Endothelial cell of umbilical vein (primary cell): ENCODE measurements at regions not wholly inside any gene's neighbourhood (a gene's known extent, or its start where the extent isn't known, plus 50 kb on each side); places are given as distances from the start of the nearest gene placed in this dataset.

Experiments used
- CTCF ChIP-seq, 2 donors: IDR thresholded peaks; 1 replicate in 1 of 2; 2 replicates in 1 of 2; pipeline ENCODE4 v1.5.1; 2011; ENCODE audit warnings: low read length in 2 of 2, mild to moderate bottlenecking in 2 of 2, moderate library complexity in 2 of 2, control low read depth in 1 of 2, inconsistent platforms in 1 of 2, low read depth in 1 of 2; ENCODE audit not compliant: insufficient read depth in 1 of 2; ENCODE audit errors: extremely low read depth in 1 of 2
- EZH2 ChIP-seq: IDR thresholded peaks from 2 replicates; pipeline ENCODE4 v1.6.1; 2012; ENCODE audit warnings: borderline replicate concordance, low read depth, mild to moderate bottlenecking, moderate library complexity, low read length, inconsistent platforms; ENCODE audit not compliant: severe bottlenecking
- GATA2 ChIP-seq: IDR thresholded peaks from 2 replicates; pipeline ENCODE4 v1.7.0; 2011; ENCODE audit warnings: low read depth, mild to moderate bottlenecking, moderate library complexity, mixed read lengths, low read length; ENCODE audit not compliant: insufficient read length, insufficient read depth
- JUN ChIP-seq: IDR thresholded peaks from 2 replicates; pipeline ENCODE4 v1.6.1; 2011; ENCODE audit warnings: borderline replicate concordance, low read depth; ENCODE audit not compliant: insufficient read length, insufficient read depth
- MAX ChIP-seq: IDR thresholded peaks from 2 replicates; pipeline ENCODE4 v1.6.1; 2011; ENCODE audit not compliant: insufficient read depth, insufficient read length
- MYC ChIP-seq: IDR thresholded peaks from one replicate; pipeline ENCODE4 v1.6.1; 2011; ENCODE audit warnings: mild to moderate bottlenecking, low read depth, low read length
- POLR2A ChIP-seq: IDR thresholded peaks from 2 replicates; pipeline ENCODE4 v1.6.1; 2012; ENCODE audit warnings: low read depth, mild to moderate bottlenecking, control low read depth, low read length
- POLR2AphosphoS5 ChIP-seq: IDR thresholded peaks from 2 replicates; pipeline ENCODE4 v1.6.1; 2012; ENCODE audit warnings: low read depth, mild to moderate bottlenecking, control low read depth, low read length, moderate library complexity; ENCODE audit not compliant: insufficient read depth

GRCh38 chr2:71811157-71811556, 336.5 kb downstream of the CYP26B1 start:
- TF ChIP-seq CTCF (IDR thresholded peaks at IDR 0.05; ENCODE audit: extremely low read depth in 1 of 2, insufficient read depth in 1 of 2, low read depth in 1 of 2, low read length in 2 of 2) (no peak), POLR2A (no peak), JUN (no peak), POLR2AphosphoS5 (no peak), MYC (no peak), MAX (no peak), EZH2 (no peak), GATA2 (no peak)
